Body of pancreas (tissue), 4 donors: ENCODE measurements at regions not wholly inside any gene's neighbourhood (a gene's known extent, or its start where the extent isn't known, plus 50 kb on each side); places are given as distances from the start of the nearest gene placed in this dataset.
"Not testable (repeated sequence)": the region's sequence is repeated elsewhere in the genome, so short reads cannot be mapped to it uniquely, and the experiment has no call there.

Source experiments
- ATAC-seq: fragments of 150-250 bp; one replicate; pipeline ENCODE4 v1.9.1; 2016
- DNase-seq, 4 donors: peaks; one replicate each; pipeline ENCODE4 v3.0.0-alpha.2; 2019
- H3K27ac ChIP-seq, 4 donors: fragments of 200-600 bp; sonication (generic); 1 replicate in 3 of 4; 2 replicates in 1 of 4; pipeline versions ENCODE4 v1.5.1 to v1.6.1; 2016 to 2019; ENCODE audit warnings: mild to moderate bottlenecking in 1 of 4, mixed read lengths in 1 of 4, moderate library complexity in 1 of 4
- H3K27me3 ChIP-seq, 2 donors: fragments of 200-600 bp; sonication (generic); one replicate each; pipeline ENCODE4 v1.6.0; 2016; ENCODE audit warnings: mild to moderate bottlenecking in 1 of 2
- H3K36me3 ChIP-seq, 2 donors: fragments of 200-600 bp; sonication (generic); replicated peaks in 1 of 2; 2 replicates each; pipeline ENCODE4 v1.5.1; 2016; ENCODE audit warnings: low read depth in 2 of 2; ENCODE audit not compliant: insufficient read depth in 1 of 2
- H3K4me1 ChIP-seq: fragments of 200-600 bp; sonication (generic); one replicate; pipeline ENCODE4 v1.6.0; 2016
- H3K4me3 ChIP-seq, 2 donors: fragments of 200-600 bp; sonication (generic); 1 replicate in 1 of 2; 2 replicates in 1 of 2; pipeline ENCODE4 v1.5.1; 2016 to 2019
- H3K9me3 ChIP-seq, 3 donors: fragments of 200-600 bp; sonication (generic); 1 replicate in 2 of 3; 2 replicates in 1 of 3; pipeline ENCODE4 v1.5.1; 2016
- CTCF ChIP-seq, 7 experiments: fragments of 450-650 bp in 4 of 7; fragments of 200-600 bp in 3 of 7; sonication (generic) in 3 of 7; IDR thresholded peaks; one replicate each; pipeline ENCODE4 v1.5.1; 2016 to 2019; ENCODE audit warnings: antibody characterized with exemption in 7 of 7
- POLR2A ChIP-seq, 3 donors: fragments of 450-650 bp; IDR thresholded peaks; one replicate each; pipeline ENCODE4 v1.6.1; 2016; ENCODE audit warnings: antibody characterized with exemption in 3 of 3, mild to moderate bottlenecking in 2 of 3
- WGBS, 2 donors: methylation state at CpG; one replicate each; pipeline ENCODE4 v1.1.5; 2017; 5-methylcytosine and 5-hydroxymethylcytosine counted together
- intact Hi-C: fragments of 100-400 bp; cut with DNase I; formaldehyde crosslinking; loops from one replicate; pipeline ENCODE4 v1.15.1; 2023

DNA sequence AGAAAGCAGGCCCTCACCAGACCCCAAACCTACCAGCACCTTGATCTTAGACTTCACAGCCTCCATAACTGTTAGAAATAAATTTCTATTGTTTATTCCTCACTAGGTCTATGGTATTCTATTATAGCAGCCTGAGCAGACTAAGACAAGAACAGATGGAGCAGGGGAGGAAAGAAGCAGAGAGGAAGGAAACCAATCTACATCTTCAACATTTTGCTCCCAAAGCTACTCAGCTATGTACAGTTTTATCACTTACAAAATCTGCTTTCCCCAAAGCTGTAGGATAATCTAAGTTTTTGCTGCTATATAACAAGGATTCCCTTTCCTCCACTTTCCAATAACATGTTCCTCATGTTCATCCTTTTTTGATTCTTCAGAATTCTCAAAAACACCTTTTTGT is 274.4 kb upstream of the CHAC2 start:
- H3K36me3 ChIP-seq = no peaks in the 10 kb centered on the region
- DNase-seq (no peak), ATAC-seq (no peak)
- H3K27ac ChIP-seq = no peak overlapping the region
- H3K4me3 ChIP-seq = no peak overlapping the region
- intact Hi-C loops = no loop called here
- peaks cover 31% of the 10 kb centered on the region for H3K4me1 ChIP-seq
- TF ChIP-seq CTCF (IDR thresholded peaks at IDR 0.05) = no peak
- no peak for TF ChIP-seq POLR2A (IDR thresholded peaks at IDR 0.05)
- H3K27me3 ChIP-seq = no peaks in the 10 kb centered on the region
- H3K9me3 ChIP-seq = no peaks in the 10 kb centered on the region

DNA sequence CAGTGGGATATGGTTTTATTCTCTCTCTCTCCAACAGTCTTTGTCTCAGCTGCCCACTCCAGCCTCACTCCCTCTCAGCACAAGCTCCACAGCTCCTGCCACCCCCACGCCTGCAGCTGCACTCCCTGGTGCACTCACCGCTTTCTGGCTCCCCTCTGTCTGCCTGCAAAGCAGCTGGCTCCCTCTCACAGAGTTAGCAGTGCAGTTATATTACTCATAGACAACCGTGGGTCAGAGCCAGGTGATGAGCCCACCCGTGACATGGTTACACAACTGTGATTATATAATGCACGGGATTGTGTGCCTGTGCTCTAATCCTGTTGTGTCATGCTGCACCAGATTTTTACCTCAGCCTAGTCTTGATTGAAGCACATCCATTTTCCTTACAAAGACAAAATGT is 276.9 kb upstream of the CHAC2 start:
- H3K4me3 ChIP-seq = no peak overlapping the region
- WGBS, 2 donors = 39 to 60% methylated on average over 5 of the region's 5 CpGs
- H3K9me3 ChIP-seq = no peaks in the 10 kb centered on the region
- TF ChIP-seq POLR2A (IDR thresholded peaks at IDR 0.05) (no peak), CTCF (IDR thresholded peaks at IDR 0.05) (no peak)
- DNase-seq (peak in 3 of 4 donors; percentile 14 to 66 (median 48)), ATAC-seq (peak; percentile 54)
- H3K4me1 ChIP-seq = peaks cover 7% of the 10 kb centered on the region
- intact Hi-C loops = no loop called here
- no peaks in the 10 kb centered on the region for H3K27me3 ChIP-seq
- no peaks in the 10 kb centered on the region for H3K36me3 ChIP-seq
- no peak overlapping the region for H3K27ac ChIP-seq

DNA sequence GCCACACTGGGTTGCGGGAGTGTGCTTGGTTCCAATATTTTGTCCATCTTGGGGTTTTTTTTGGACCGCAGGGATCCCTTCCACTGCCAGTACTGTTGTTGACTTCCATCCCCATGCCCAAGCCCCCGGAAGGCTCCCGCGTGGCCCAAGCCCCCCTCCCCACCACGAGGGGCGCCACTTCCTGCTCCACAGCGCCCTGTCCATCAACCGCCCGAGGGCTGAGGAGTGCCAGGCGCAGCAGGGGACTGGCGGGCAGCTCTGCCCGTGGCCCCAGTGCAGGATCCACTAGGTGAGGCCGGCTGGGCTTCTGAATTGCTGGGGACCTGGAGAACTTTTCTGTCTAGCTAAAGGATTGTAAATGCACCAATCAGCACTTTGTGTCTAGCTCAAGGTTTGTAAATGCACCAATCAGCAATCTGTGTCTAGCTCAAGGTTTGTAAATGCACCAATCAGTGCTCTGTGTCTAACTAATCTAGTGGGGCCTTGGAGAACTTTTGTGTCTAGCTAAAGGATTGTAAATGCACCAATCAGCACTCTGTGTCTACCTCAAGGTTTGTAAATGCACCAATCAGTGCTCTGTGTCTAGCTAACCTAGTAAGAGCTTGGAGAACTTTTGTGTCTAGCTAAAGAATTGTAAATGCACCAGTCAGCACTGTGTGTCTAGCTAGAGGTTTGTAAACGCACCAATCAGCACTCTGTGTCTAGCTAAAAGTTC is 281.3 kb upstream of the CHAC2 start:
- intact Hi-C loops, H3K4me1 ChIP-seq: not testable (repeated sequence)
- WGBS, 2 donors = 85 to 94% methylated on average over 8 to 15 of the region's 15 CpGs

DNA sequence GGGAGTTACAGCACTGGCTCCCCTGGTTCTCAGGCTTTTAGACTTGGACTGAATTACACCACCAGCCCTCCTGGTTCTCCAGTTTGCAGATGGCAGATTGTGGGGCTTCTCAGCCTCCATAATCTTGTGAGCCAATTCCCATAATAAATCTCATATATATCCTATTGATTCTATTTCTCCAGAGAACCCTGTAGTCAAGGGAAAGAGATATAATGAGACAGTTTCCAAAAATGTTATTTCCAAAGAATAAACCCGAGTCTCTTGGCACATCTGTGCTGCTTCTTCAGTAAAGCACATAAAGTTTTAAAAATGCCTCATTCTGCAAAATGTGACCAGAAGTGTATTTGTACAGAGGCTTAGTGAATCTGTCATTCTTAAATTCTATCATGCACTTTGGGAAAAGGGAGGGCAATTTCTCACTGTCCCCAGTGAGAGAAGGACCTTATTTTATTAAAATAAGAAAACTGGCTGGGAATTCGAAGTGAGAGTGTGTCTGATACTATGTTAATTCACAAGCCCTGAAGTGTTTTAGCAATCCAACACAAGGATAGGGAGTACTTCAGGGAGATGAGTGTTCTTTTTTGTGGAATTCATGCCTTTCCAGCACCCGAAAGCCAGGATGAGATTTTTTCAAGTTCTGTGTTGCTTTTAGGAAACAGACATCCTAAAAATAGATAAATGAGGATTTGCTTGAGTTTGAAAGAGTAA is 282.4 kb upstream of the CHAC2 start:
- H3K4me1 ChIP-seq = no peaks in the 10 kb centered on the region
- no peaks in the 10 kb centered on the region for H3K36me3 ChIP-seq
- TF ChIP-seq POLR2A (IDR thresholded peaks at IDR 0.05) = no peak
- no peak for TF ChIP-seq CTCF (IDR thresholded peaks at IDR 0.05)
- no peaks in the 10 kb centered on the region for H3K27me3 ChIP-seq
- H3K4me3 ChIP-seq = no peak overlapping the region
- no peak for DNase-seq
- WGBS, 2 donors = 70 to 83% methylated on average over 3 of the region's 3 CpGs
- H3K27ac ChIP-seq = no peak overlapping the region
- H3K9me3 ChIP-seq = no peaks in the 10 kb centered on the region
- intact Hi-C loops = no loop called here
- ATAC-seq = no peak

More for the DNA sequence above, 281.3 kb upstream of the CHAC2 start:
- H3K36me3 ChIP-seq, H3K27ac ChIP-seq, H3K9me3 ChIP-seq, ATAC-seq, H3K4me3 ChIP-seq, H3K27me3 ChIP-seq, DNase-seq: not testable (repeated sequence)

- intact Hi-C loops = no loop called here
- H3K9me3 ChIP-seq = no peaks in the 10 kb centered on the region
- no peaks in the 10 kb centered on the region for H3K36me3 ChIP-seq
- no peak for DNase-seq
- no peak overlapping the region for H3K27ac ChIP-seq
- no peak for ATAC-seq
- no peaks in the 10 kb centered on the region for H3K4me1 ChIP-seq
- H3K27me3 ChIP-seq = no peaks in the 10 kb centered on the region
- H3K4me3 ChIP-seq = no peak overlapping the region
- 88 to 89% methylated on average over 4 of the region's 4 CpGs for WGBS, 2 donors
- TF ChIP-seq CTCF (IDR thresholded peaks at IDR 0.05) (no peak), POLR2A (IDR thresholded peaks at IDR 0.05) (no peak)
Measured at GRCh38 chr2:53484531-53484930, 283.1 kb upstream of the CHAC2 start.
